Duodenal mucosa (tissue), 2 donors: ENCODE measurements at regions not wholly inside any gene's neighbourhood (a gene's known extent, or its start where the extent isn't known, plus 50 kb on each side); places are given as distances from the start of the nearest gene placed in this dataset.

Experiments used
- H3K27ac ChIP-seq: one replicate; pipeline ENCODE4 v1.7.0; 2013; ENCODE audit warnings: low read depth, low read length
- H3K27me3 ChIP-seq, 2 donors: one replicate each; pipeline ENCODE4 v1.7.0; 2013; ENCODE audit warnings: low read length in 2 of 2, control low read depth in 1 of 2; ENCODE audit not compliant: insufficient read depth in 2 of 2, control insufficient read depth in 1 of 2
- H3K36me3 ChIP-seq, 2 donors: one replicate each; pipeline ENCODE4 v1.7.0; 2013; ENCODE audit warnings: low read length in 2 of 2, control low read depth in 1 of 2; ENCODE audit not compliant: insufficient read depth in 2 of 2, control insufficient read depth in 1 of 2
- H3K4me1 ChIP-seq, 2 donors: one replicate each; pipeline ENCODE4 v1.7.0; 2013; ENCODE audit warnings: low read length in 2 of 2, control low read depth in 1 of 2; ENCODE audit not compliant: insufficient read depth in 2 of 2, control insufficient read depth in 1 of 2
- H3K4me3 ChIP-seq, 2 donors: one replicate each; pipeline ENCODE4 v1.7.0; 2013; ENCODE audit warnings: low read length in 2 of 2, low read depth in 1 of 2
- H3K9ac ChIP-seq, 2 donors: one replicate each; pipeline ENCODE4 v1.7.0; 2013; ENCODE audit warnings: low read length in 2 of 2, low read depth in 1 of 2
- H3K9me3 ChIP-seq, 2 donors: one replicate each; pipeline ENCODE4 v1.7.0; 2013; ENCODE audit warnings: low read length in 2 of 2, control low read depth in 1 of 2; ENCODE audit not compliant: control insufficient read depth in 1 of 2

- no peak overlapping the region for H3K9ac ChIP-seq
- H3K4me1 ChIP-seq: no peaks in the 10 kb centered on the region
- H3K36me3 ChIP-seq: no peaks in the 10 kb centered on the region
- no peaks in the 10 kb centered on the region for H3K9me3 ChIP-seq
- no peak overlapping the region for H3K4me3 ChIP-seq
- H3K27ac ChIP-seq: no peak overlapping the region
- H3K27me3 ChIP-seq: no peaks in the 10 kb centered on the region
Observed at GRCh38 chr5:126099077-126099476, 324.1 kb upstream of the GRAMD2B start.

- no peak overlapping the region for H3K4me3 ChIP-seq
- no peaks in the 10 kb centered on the region for H3K27me3 ChIP-seq
- H3K4me1 ChIP-seq: no peaks in the 10 kb centered on the region
- no peak overlapping the region for H3K9ac ChIP-seq
- H3K36me3 ChIP-seq: no peaks in the 10 kb centered on the region
- no peaks in the 10 kb centered on the region for H3K9me3 ChIP-seq
- H3K27ac ChIP-seq: no peak overlapping the region
Observed at GRCh38 chr5:126100767-126101166, 322.4 kb upstream of the GRAMD2B start.

DNA sequence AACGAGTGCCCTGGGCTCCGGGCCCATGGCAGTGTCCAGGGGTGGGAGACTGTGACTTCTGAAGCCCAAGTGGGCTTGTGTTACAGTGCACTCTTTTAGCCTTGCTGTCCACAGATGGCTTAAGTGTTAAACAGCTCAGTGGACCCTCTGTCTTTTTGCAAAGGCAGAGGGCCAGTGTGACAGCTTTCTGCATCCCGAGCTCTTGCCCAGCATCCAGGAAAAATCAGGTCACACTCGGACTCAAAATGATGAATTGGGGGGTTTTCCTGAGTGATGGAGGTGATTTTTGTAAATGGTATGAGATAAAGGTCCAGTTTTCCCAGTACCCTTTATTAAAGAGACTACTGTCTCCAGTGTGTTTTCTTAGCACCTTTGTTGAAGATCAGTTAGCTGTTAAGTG lies 321.3 kb upstream of the GRAMD2B start:
- Histone ChIP-seq H3K4me1 (no peaks in the 10 kb centered on the region), H3K9ac (no peak overlapping the region), H3K27me3 (no peaks in the 10 kb centered on the region), H3K9me3 (no peaks in the 10 kb centered on the region), H3K36me3 (no peaks in the 10 kb centered on the region), H3K4me3 (no peak overlapping the region), H3K27ac (no peak overlapping the region)

GRCh38 chr5:126103050-126103449 lies 320.2 kb upstream of the GRAMD2B start:
- no peak overlapping the region for H3K27ac ChIP-seq
- H3K27me3 ChIP-seq: no peaks in the 10 kb centered on the region
- H3K36me3 ChIP-seq: no peaks in the 10 kb centered on the region
- no peaks in the 10 kb centered on the region for H3K4me1 ChIP-seq
- no peaks in the 10 kb centered on the region for H3K9me3 ChIP-seq
- H3K9ac ChIP-seq: no peak overlapping the region
- no peak overlapping the region for H3K4me3 ChIP-seq

GRCh38 chr5:126103868-126104267 lies 319.3 kb upstream of the GRAMD2B start:
- Histone ChIP-seq H3K4me1 (no peaks in the 10 kb centered on the region), H3K9me3 (no peaks in the 10 kb centered on the region), H3K36me3 (no peaks in the 10 kb centered on the region), H3K9ac (no peak overlapping the region), H3K4me3 (no peak overlapping the region), H3K27me3 (no peaks in the 10 kb centered on the region), H3K27ac (no peak overlapping the region)

- Histone ChIP-seq H3K9me3 (no peaks in the 10 kb centered on the region), H3K27me3 (no peaks in the 10 kb centered on the region), H3K4me3 (no peak overlapping the region), H3K27ac (no peak overlapping the region), H3K9ac (no peak overlapping the region), H3K36me3 (no peaks in the 10 kb centered on the region), H3K4me1 (no peaks in the 10 kb centered on the region)
Observed at GRCh38 chr5:126104341-126104740, 318.9 kb upstream of the GRAMD2B start.

DNA sequence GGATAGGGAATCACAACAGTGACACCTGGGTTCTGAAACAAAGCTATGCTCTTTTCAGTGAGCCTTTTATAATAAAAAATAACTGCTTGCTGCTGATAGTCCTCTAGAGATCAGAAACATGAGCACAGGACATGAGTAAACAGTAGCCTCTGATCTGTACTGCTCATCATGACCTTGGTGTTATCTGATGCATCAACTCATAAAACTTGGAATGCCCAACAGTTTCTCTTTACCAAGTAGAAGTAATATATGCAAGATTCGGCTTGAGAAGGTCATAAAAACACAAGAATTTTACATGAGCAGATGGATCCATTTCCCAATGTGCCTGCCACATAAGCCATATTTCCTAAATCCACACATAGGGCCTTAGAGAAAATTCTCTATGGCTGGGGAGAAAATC lies 318.3 kb upstream of the GRAMD2B start:
- Histone ChIP-seq H3K9me3 (no peaks in the 10 kb centered on the region), H3K4me3 (no peak overlapping the region), H3K27ac (no peak overlapping the region), H3K9ac (no peak overlapping the region), H3K36me3 (no peaks in the 10 kb centered on the region), H3K4me1 (no peaks in the 10 kb centered on the region), H3K27me3 (no peaks in the 10 kb centered on the region)

GRCh38 chr5:126106029-126106428 lies 317.2 kb upstream of the GRAMD2B start:
- no peaks in the 10 kb centered on the region for H3K27me3 ChIP-seq
- H3K4me1 ChIP-seq: no peaks in the 10 kb centered on the region
- no peaks in the 10 kb centered on the region for H3K36me3 ChIP-seq
- H3K27ac ChIP-seq: no peak overlapping the region
- no peaks in the 10 kb centered on the region for H3K9me3 ChIP-seq
- no peak overlapping the region for H3K4me3 ChIP-seq
- no peak overlapping the region for H3K9ac ChIP-seq

DNA sequence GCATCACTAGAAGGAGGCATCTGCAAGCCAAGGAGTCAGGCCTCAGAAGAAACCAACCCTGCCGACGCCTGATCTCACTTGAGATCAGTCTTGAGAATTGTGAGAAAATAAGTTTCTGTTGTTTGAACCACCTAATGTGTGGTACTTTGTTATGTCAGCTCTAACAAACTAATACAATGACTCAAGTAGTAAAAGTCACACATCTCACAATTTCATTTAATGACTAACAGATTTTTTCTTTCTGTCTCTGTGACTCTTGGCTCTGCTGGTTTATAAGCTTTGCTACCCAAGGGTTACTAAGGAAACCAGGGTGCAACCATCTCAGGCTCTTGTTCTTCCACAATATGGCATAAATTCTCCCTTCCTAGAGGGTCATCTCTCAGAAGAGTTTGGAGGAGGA lies 315.8 kb upstream of the GRAMD2B start:
- H3K27ac ChIP-seq: no peak overlapping the region
- H3K4me3 ChIP-seq: no peak overlapping the region
- no peaks in the 10 kb centered on the region for H3K27me3 ChIP-seq
- H3K36me3 ChIP-seq: no peaks in the 10 kb centered on the region
- no peak overlapping the region for H3K9ac ChIP-seq
- no peaks in the 10 kb centered on the region for H3K4me1 ChIP-seq
- H3K9me3 ChIP-seq: peaks cover 0 to 2% of the 10 kb centered on the region in 2 donors

GRCh38 chr5:126108470-126108869 lies 314.7 kb upstream of the GRAMD2B start:
- no peaks in the 10 kb centered on the region for H3K27me3 ChIP-seq
- no peak overlapping the region for H3K27ac ChIP-seq
- no peaks in the 10 kb centered on the region for H3K4me1 ChIP-seq
- no peak overlapping the region for H3K4me3 ChIP-seq
- H3K9me3 ChIP-seq: peaks cover 0 to 2% of the 10 kb centered on the region in 2 donors
- H3K9ac ChIP-seq: no peak overlapping the region
- H3K36me3 ChIP-seq: no peaks in the 10 kb centered on the region

- Histone ChIP-seq H3K27ac (no peak overlapping the region), H3K4me1 (no peaks in the 10 kb centered on the region), H3K9me3 (peaks cover 0 to 2% of the 10 kb centered on the region in 2 donors), H3K27me3 (no peaks in the 10 kb centered on the region), H3K9ac (no peak overlapping the region), H3K4me3 (no peak overlapping the region), H3K36me3 (no peaks in the 10 kb centered on the region)
Observed at GRCh38 chr5:126115059-126115629, 308.1 kb upstream of the GRAMD2B start.
